Trophoblast cell (in vitro differentiated cells and primary cell): ENCODE measurements at regions not wholly inside any gene's neighbourhood (a gene's known extent, or its start where the extent isn't known, plus 50 kb on each side); places are given as distances from the start of the nearest gene placed in this dataset.

Experiments used
- DNase-seq, 2 donors: peaks; one replicate each; pipeline ENCODE4 v3.0.0-alpha.2; 2016
- H2AFZ ChIP-seq: 2 replicates; pipeline ENCODE4 v1.6.1; 2013; ENCODE audit warnings: low read length, moderate library complexity, mild to moderate bottlenecking; ENCODE audit not compliant: insufficient read depth, poor library complexity
- H2AK5ac ChIP-seq: 2 replicates; pipeline ENCODE4 v1.6.1; 2013; ENCODE audit warnings: mild to moderate bottlenecking, low read length
- H2BK120ac ChIP-seq: 2 replicates; pipeline ENCODE4 v1.6.1; 2013; ENCODE audit warnings: low read length, mild to moderate bottlenecking, moderate library complexity; ENCODE audit not compliant: insufficient read depth, poor library complexity
- H2BK12ac ChIP-seq: 2 replicates; pipeline ENCODE4 v1.6.1; 2013; ENCODE audit warnings: mild to moderate bottlenecking, low read length, moderate library complexity
- H2BK5ac ChIP-seq: 2 replicates; pipeline ENCODE4 v1.6.1; 2013; ENCODE audit warnings: low read length, low read depth, moderate library complexity, mild to moderate bottlenecking; ENCODE audit not compliant: poor library complexity
- H3K14ac ChIP-seq: 2 replicates; pipeline ENCODE4 v1.6.1; 2013; ENCODE audit warnings: mild to moderate bottlenecking, low read length
- H3K18ac ChIP-seq: 2 replicates; pipeline ENCODE4 v1.6.1; 2013; ENCODE audit warnings: mild to moderate bottlenecking, low read length
- H3K23ac ChIP-seq: 2 replicates; pipeline ENCODE4 v1.6.1; 2013; ENCODE audit warnings: low read length
- H3K27ac ChIP-seq: 2 replicates; pipeline ENCODE4 v1.5.1; 2013; ENCODE audit warnings: low read depth, mild to moderate bottlenecking, inconsistent platforms, low read length, moderate library complexity
- H3K27me3 ChIP-seq: 2 replicates; pipeline ENCODE4 v1.6.1; 2013; ENCODE audit warnings: inconsistent platforms, mild to moderate bottlenecking, low read length, moderate library complexity; ENCODE audit not compliant: insufficient read depth
- H3K36me3 ChIP-seq, 2 experiments: 1 replicate in 1 of 2; 2 replicates in 1 of 2; pipeline ENCODE4 v1.6.1; 2013; ENCODE audit warnings: low read length in 2 of 2, mild to moderate bottlenecking in 2 of 2, moderate library complexity in 1 of 2; ENCODE audit not compliant: insufficient read depth in 2 of 2, control insufficient read depth in 1 of 2
- H3K4ac ChIP-seq: 2 replicates; pipeline ENCODE4 v1.6.1; 2013; ENCODE audit warnings: low read depth, mild to moderate bottlenecking, low read length, moderate library complexity
- H3K4me1 ChIP-seq, 2 experiments: 1 replicate in 1 of 2; 2 replicates in 1 of 2; pipeline ENCODE4 v1.6.1; 2013; ENCODE audit warnings: low read length in 2 of 2, mild to moderate bottlenecking in 2 of 2, moderate library complexity in 1 of 2; ENCODE audit not compliant: insufficient read depth in 2 of 2, control insufficient read depth in 1 of 2
- H3K4me2 ChIP-seq: 2 replicates; pipeline ENCODE4 v1.6.1; 2013; ENCODE audit warnings: inconsistent platforms, mild to moderate bottlenecking, low read length, moderate library complexity
- H3K4me3 ChIP-seq: 2 replicates; pipeline ENCODE4 v1.5.1; 2013; ENCODE audit warnings: mild to moderate bottlenecking, low read depth, low read length, inconsistent platforms
- H3K79me1 ChIP-seq: one replicate; pipeline ENCODE4 v1.6.1; 2013; ENCODE audit warnings: low read length
- H3K79me2 ChIP-seq: 2 replicates; pipeline ENCODE4 v1.6.1; 2013; ENCODE audit warnings: low read length, mild to moderate bottlenecking; ENCODE audit not compliant: control insufficient read depth, insufficient read depth, poor library complexity
- H3K9ac ChIP-seq: 2 replicates; pipeline ENCODE4 v1.6.1; 2013; ENCODE audit warnings: mild to moderate bottlenecking, low read length
- H3K9me3 ChIP-seq: 2 replicates; pipeline ENCODE4 v1.6.1; 2013; ENCODE audit warnings: low read depth, mild to moderate bottlenecking, control low read depth, inconsistent platforms, low read length; ENCODE audit not compliant: insufficient read depth
- H4K12ac ChIP-seq: 2 replicates; pipeline ENCODE4 v1.6.1; 2013; ENCODE audit warnings: low read depth, mild to moderate bottlenecking, low read length, moderate library complexity
- H4K8ac ChIP-seq: 2 replicates; pipeline ENCODE4 v1.6.1; 2013; ENCODE audit warnings: low read depth, mild to moderate bottlenecking, low read length, moderate library complexity
- H4K91ac ChIP-seq: one replicate; pipeline ENCODE4 v1.6.1; 2013; ENCODE audit warnings: low read depth, mild to moderate bottlenecking, low read length, moderate library complexity
- WGBS: extraction: QIAGEN DNeasy Blood & Tissue Kit; methylation state at CpG from one replicate; pipeline ENCODE4 v1.1.7; 2013; ENCODE audit warnings: missing lambda C conversion rate; ENCODE audit not compliant: insufficient read length, insufficient coverage; ENCODE audit errors: extremely low coverage; 5-methylcytosine and 5-hydroxymethylcytosine counted together

DNA sequence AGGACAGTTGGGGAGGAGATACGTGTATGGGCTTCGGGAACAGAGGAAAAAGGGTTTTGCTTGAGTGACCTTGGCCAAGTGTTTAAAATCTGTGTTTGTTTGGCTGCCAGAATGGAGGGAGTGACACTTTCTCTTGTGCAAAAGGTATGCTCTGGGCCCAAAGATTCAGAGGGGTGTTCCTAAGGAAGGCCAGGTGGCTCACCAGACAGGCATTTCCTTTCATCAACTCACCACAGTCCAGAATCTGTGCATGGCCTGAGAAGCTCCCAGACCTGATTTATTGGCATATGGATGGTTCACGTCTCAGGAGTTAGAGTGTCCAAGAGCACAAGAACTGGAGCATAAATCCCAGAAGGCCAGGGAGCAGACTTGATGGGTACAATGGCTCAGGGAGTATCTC is 53.4 kb upstream of the NLK start:
- H3K18ac ChIP-seq: no peak overlapping the region
- H2AK5ac ChIP-seq: no peak overlapping the region
- H3K79me2 ChIP-seq: no peaks in the 10 kb centered on the region
- no peak overlapping the region for H3K23ac ChIP-seq
- no peak overlapping the region for H3K4ac ChIP-seq
- H4K8ac ChIP-seq: no peak overlapping the region
- H4K91ac ChIP-seq: no peak overlapping the region
- peaks cover 0 to 2% of the 10 kb centered on the region in 2 experiments for H3K4me1 ChIP-seq
- H3K14ac ChIP-seq: no peak overlapping the region
- no peak overlapping the region for H4K12ac ChIP-seq
- no peaks in the 10 kb centered on the region for H3K9me3 ChIP-seq
- no peak for DNase-seq
- H3K27ac ChIP-seq: no peak overlapping the region
- no peak overlapping the region for H2BK120ac ChIP-seq
- WGBS: no CpG with 5 or more reads among the region's 3 CpGs
- no peak overlapping the region for H2BK12ac ChIP-seq
- H3K9ac ChIP-seq: no peak overlapping the region
- H3K27me3 ChIP-seq: no peaks in the 10 kb centered on the region
- H3K36me3 ChIP-seq: no peaks in the 10 kb centered on the region
- H3K4me3 ChIP-seq: no peak overlapping the region
- H2AFZ ChIP-seq: no peak overlapping the region
- H2BK5ac ChIP-seq: no peak overlapping the region
- no peaks in the 10 kb centered on the region for H3K79me1 ChIP-seq
- no peak overlapping the region for H3K4me2 ChIP-seq

DNA sequence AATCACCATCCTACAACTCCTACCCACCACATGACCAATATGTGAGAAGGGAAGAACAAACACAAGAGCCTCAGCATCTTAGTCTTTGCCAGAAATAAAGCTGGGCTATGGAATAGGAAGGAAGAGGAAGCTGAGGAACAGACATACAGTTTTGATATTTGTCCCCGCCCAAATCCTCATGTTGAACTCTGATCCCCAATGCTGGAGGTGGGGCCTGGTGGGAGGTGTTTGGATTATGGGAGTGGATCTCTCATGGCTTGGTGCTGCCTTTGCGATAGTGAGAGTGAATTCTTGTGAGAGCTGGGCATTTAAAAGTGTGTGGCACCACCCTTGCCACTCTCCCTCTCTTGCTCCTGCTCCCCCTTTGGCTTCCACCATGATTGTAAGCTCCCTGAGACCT is 52.4 kb upstream of the NLK start:
- no CpG with 5 or more reads among the region's 2 CpGs for WGBS
- H3K27ac ChIP-seq: no peak overlapping the region
- no peak overlapping the region for H2BK120ac ChIP-seq
- no peak overlapping the region for H3K9ac ChIP-seq
- no peak overlapping the region for H4K91ac ChIP-seq
- no peak for DNase-seq
- H2BK5ac ChIP-seq: no peak overlapping the region
- no peak overlapping the region for H4K12ac ChIP-seq
- no peaks in the 10 kb centered on the region for H3K79me2 ChIP-seq
- no peak overlapping the region for H3K14ac ChIP-seq
- no peak overlapping the region for H3K4me3 ChIP-seq
- no peak overlapping the region for H3K4ac ChIP-seq
- no peak overlapping the region for H2BK12ac ChIP-seq
- H3K9me3 ChIP-seq: no peaks in the 10 kb centered on the region
- H2AFZ ChIP-seq: no peak overlapping the region
- H3K4me2 ChIP-seq: no peak overlapping the region
- no peak overlapping the region for H4K8ac ChIP-seq
- no peak overlapping the region for H2AK5ac ChIP-seq
- no peak overlapping the region for H3K18ac ChIP-seq
- peaks cover 0 to 2% of the 10 kb centered on the region in 2 experiments for H3K4me1 ChIP-seq
- no peaks in the 10 kb centered on the region for H3K27me3 ChIP-seq
- H3K79me1 ChIP-seq: no peaks in the 10 kb centered on the region
- H3K23ac ChIP-seq: no peak overlapping the region
- no peaks in the 10 kb centered on the region for H3K36me3 ChIP-seq

- no peak overlapping the region for H2BK5ac ChIP-seq
- no peak overlapping the region for H3K14ac ChIP-seq
- no peak overlapping the region for H4K91ac ChIP-seq
- no peaks in the 10 kb centered on the region for H3K79me1 ChIP-seq
- H3K27ac ChIP-seq: no peak overlapping the region
- H2AFZ ChIP-seq: no peak overlapping the region
- no peak overlapping the region for H4K8ac ChIP-seq
- H2BK12ac ChIP-seq: no peak overlapping the region
- no peak overlapping the region for H3K18ac ChIP-seq
- no peak for DNase-seq
- no peak overlapping the region for H3K4me3 ChIP-seq
- H3K9me3 ChIP-seq: no peaks in the 10 kb centered on the region
- no peak overlapping the region for H4K12ac ChIP-seq
- H3K23ac ChIP-seq: no peak overlapping the region
- H3K9ac ChIP-seq: no peak overlapping the region
- no peak overlapping the region for H2BK120ac ChIP-seq
- WGBS: no CpG with 5 or more reads among the region's 5 CpGs
- H3K27me3 ChIP-seq: no peaks in the 10 kb centered on the region
- no peaks in the 10 kb centered on the region for H3K36me3 ChIP-seq
- H2AK5ac ChIP-seq: no peak overlapping the region
- peaks cover 3 to 4% of the 10 kb centered on the region in 2 experiments for H3K4me1 ChIP-seq
- no peak overlapping the region for H3K4me2 ChIP-seq
- no peak overlapping the region for H3K4ac ChIP-seq
- H3K79me2 ChIP-seq: no peaks in the 10 kb centered on the region
Observed at GRCh38 chr17:27990979-27991378, 51.5 kb upstream of the NLK start.

GRCh38 chr17:27991462-27991993 is 50.9 kb upstream of the NLK start:
- Histone ChIP-seq H2BK12ac (no peak overlapping the region), H3K23ac (no peak overlapping the region), H3K14ac (no peak overlapping the region), H3K9ac (no peak overlapping the region), H3K27me3 (no peaks in the 10 kb centered on the region), H3K79me2 (no peaks in the 10 kb centered on the region), H3K4me2 (no peak overlapping the region), H2AK5ac (no peak overlapping the region), H2BK5ac (no peak overlapping the region), H3K79me1 (no peaks in the 10 kb centered on the region), H3K9me3 (no peaks in the 10 kb centered on the region), H3K18ac (no peak overlapping the region), H3K36me3 (no peaks in the 10 kb centered on the region), H2AFZ (no peak overlapping the region), H3K27ac (no peak overlapping the region), H4K12ac (no peak overlapping the region), H4K8ac (no peak overlapping the region), H4K91ac (no peak overlapping the region), H3K4me3 (no peak overlapping the region), H2BK120ac (no peak overlapping the region), H3K4me1 (peaks cover 4 to 5% of the 10 kb centered on the region in 2 experiments), H3K4ac (no peak overlapping the region)
- no peak for DNase-seq
- no CpG with 5 or more reads among the region's 1 CpG for WGBS
